Smooth muscle cell (in vitro differentiated cells): ENCODE measurements at regions not wholly inside any gene's neighbourhood (a gene's known extent, or its start where the extent isn't known, plus 50 kb on each side); places are given as distances from the start of the nearest gene placed in this dataset.

Source experiments
- DNase-seq: peaks from one replicate; lab custom pipeline; 2025; ENCODE audit not compliant: unreplicated experiment; lab: John Stamatoyannopoulos, UW
- H2AFZ ChIP-seq: fragments of 200-600 bp; sonication (generic); 2 replicates; pipeline ENCODE4 v1.6.0; 2016; ENCODE audit warnings: antibody characterized with exemption, low read depth, mild to moderate bottlenecking
- H3F3A ChIP-seq: fragments of 200-600 bp; sonication (generic); 2 replicates; pipeline ENCODE4 v1.6.0; 2017; ENCODE audit warnings: antibody characterized with exemption, low read depth
- H3K27ac ChIP-seq: fragments of 200-600 bp; sonication (generic); 2 replicates; pipeline ENCODE4 v1.5.1; 2016; ENCODE audit warnings: low read depth, mild to moderate bottlenecking
- H3K27me3 ChIP-seq: fragments of 200-600 bp; sonication (generic); 2 replicates; pipeline ENCODE4 v1.6.1; 2016; ENCODE audit warnings: low read depth, mild to moderate bottlenecking
- H3K36me3 ChIP-seq: fragments of 200-600 bp; sonication (generic); 2 replicates; pipeline ENCODE4 v1.5.1; 2016; ENCODE audit warnings: low read depth
- H3K4me1 ChIP-seq: fragments of 200-600 bp; sonication (generic); 2 replicates; pipeline ENCODE4 v1.5.1; 2016; ENCODE audit warnings: low read depth
- H3K4me2 ChIP-seq: fragments of 200-600 bp; sonication (generic); 2 replicates; pipeline ENCODE4 v1.6.0; 2016; ENCODE audit warnings: mild to moderate bottlenecking
- H3K4me3 ChIP-seq: fragments of 200-600 bp; sonication (generic); 2 replicates; pipeline ENCODE4 v1.5.1; 2016; ENCODE audit warnings: mild to moderate bottlenecking
- H3K79me2 ChIP-seq: fragments of 200-600 bp; sonication (generic); 2 replicates; pipeline ENCODE4 v1.6.0; 2016; ENCODE audit warnings: low read depth, mild to moderate bottlenecking
- H3K9ac ChIP-seq: fragments of 200-600 bp; sonication (generic); 2 replicates; pipeline ENCODE4 v1.6.0; 2016; ENCODE audit warnings: low read depth
- H3K9me3 ChIP-seq: fragments of 200-600 bp; sonication (generic); replicated peaks from 2 replicates; pipeline ENCODE4 v1.5.1; 2016; ENCODE audit warnings: low read depth
- H4K20me1 ChIP-seq: fragments of 200-600 bp; sonication (generic); 2 replicates; pipeline ENCODE4 v1.6.0; 2016; ENCODE audit warnings: low read depth
- CTCF ChIP-seq: fragments of 200-600 bp; sonication (generic); IDR thresholded peaks from 2 replicates; pipeline ENCODE4 v1.5.1; 2017; ENCODE audit warnings: borderline replicate concordance, mild to moderate bottlenecking, antibody characterized with exemption; ENCODE audit not compliant: insufficient read depth, poor library complexity, severe bottlenecking
- WGBS: methylation state at CpG from one replicate; pipeline ENCODE4 v1.1.7; 2016; ENCODE audit warnings: low lambda C conversion rate; 5-methylcytosine and 5-hydroxymethylcytosine counted together

- DNase-seq: no peak
- no peak for TF ChIP-seq CTCF
- H3K36me3 ChIP-seq: no peaks in the 10 kb centered on the region
- no peaks in the 10 kb centered on the region for H3K79me2 ChIP-seq
- H3K4me3 ChIP-seq: no peak overlapping the region
- H3K27ac ChIP-seq: no peak overlapping the region
- no peak overlapping the region for H3K4me2 ChIP-seq
- H4K20me1 ChIP-seq: no peaks in the 10 kb centered on the region
- 95% methylated on average over 3 of the region's 3 CpGs for WGBS
- no peaks in the 10 kb centered on the region for H3K4me1 ChIP-seq
- H3F3A ChIP-seq: no peaks in the 10 kb centered on the region
- H3K27me3 ChIP-seq: no peaks in the 10 kb centered on the region
- H3K9ac ChIP-seq: no peak overlapping the region
- no peak overlapping the region for H2AFZ ChIP-seq
- no peaks in the 10 kb centered on the region for H3K9me3 ChIP-seq
Measured at GRCh38 chr4:66339007-66339406, 668.7 kb upstream of the EPHA5 start.

- H3K4me2 ChIP-seq: no peak overlapping the region
- H4K20me1 ChIP-seq: no peaks in the 10 kb centered on the region
- no peak for TF ChIP-seq CTCF
- H3K27me3 ChIP-seq: no peaks in the 10 kb centered on the region
- H3K27ac ChIP-seq: no peak overlapping the region
- no peaks in the 10 kb centered on the region for H3F3A ChIP-seq
- H3K9ac ChIP-seq: no peak overlapping the region
- no peaks in the 10 kb centered on the region for H3K9me3 ChIP-seq
- DNase-seq: no peak
- no peak overlapping the region for H2AFZ ChIP-seq
- H3K36me3 ChIP-seq: no peaks in the 10 kb centered on the region
- H3K79me2 ChIP-seq: no peaks in the 10 kb centered on the region
- no peak overlapping the region for H3K4me3 ChIP-seq
- no peaks in the 10 kb centered on the region for H3K4me1 ChIP-seq
Measured at GRCh38 chr4:66331761-66332160, 661.5 kb upstream of the EPHA5 start.

- Histone ChIP-seq H3K4me1 (no peaks in the 10 kb centered on the region), H3K4me3 (no peak overlapping the region), H3K9me3 (no peaks in the 10 kb centered on the region), H3K4me2 (no peak overlapping the region), H3K27ac (no peak overlapping the region), H4K20me1 (no peaks in the 10 kb centered on the region), H3K9ac (no peak overlapping the region), H3K36me3 (no peaks in the 10 kb centered on the region), H3K27me3 (no peaks in the 10 kb centered on the region), H2AFZ (no peak overlapping the region), H3K79me2 (no peaks in the 10 kb centered on the region), H3F3A (no peaks in the 10 kb centered on the region)
- WGBS: 91% methylated on average over 3 of the region's 3 CpGs
- no peak for TF ChIP-seq CTCF
- no peak for DNase-seq
Measured at GRCh38 chr4:66330125-66330524, 659.8 kb upstream of the EPHA5 start.

GRCh38 chr4:66328803-66329574 lies 658.7 kb upstream of the EPHA5 start:
- Histone ChIP-seq H3K9me3 (no peaks in the 10 kb centered on the region), H3K27me3 (no peaks in the 10 kb centered on the region), H3K9ac (no peak overlapping the region), H3K4me2 (no peak overlapping the region), H2AFZ (no peak overlapping the region), H3K4me3 (no peak overlapping the region), H3K36me3 (no peaks in the 10 kb centered on the region), H3K27ac (no peak overlapping the region), H3K79me2 (no peaks in the 10 kb centered on the region), H3F3A (no peaks in the 10 kb centered on the region), H4K20me1 (no peaks in the 10 kb centered on the region), H3K4me1 (no peaks in the 10 kb centered on the region)
- no peak for DNase-seq
- WGBS: 78% methylated on average over 5 of the region's 5 CpGs
- no peak for TF ChIP-seq CTCF
